Astrocyte of the cerebellum (primary cell): ENCODE measurements at regions not wholly inside any gene's neighbourhood (a gene's known extent, or its start where the extent isn't known, plus 50 kb on each side); places are given as distances from the start of the nearest gene placed in this dataset.

ENCODE experiments used
- DNase-seq: peaks from one replicate; pipeline ENCODE4 v3.0.0-alpha.2; 2011; ENCODE audit warnings: low read depth
- H3K4me3 ChIP-seq: 2 replicates; pipeline ENCODE4 v1.5.1; 2011; ENCODE audit warnings: mild to moderate bottlenecking, low read depth, low read length, moderate library complexity
- CTCF ChIP-seq: IDR thresholded peaks from 2 replicates; pipeline ENCODE4 v1.5.1; 2012; ENCODE audit warnings: low read length, low read depth, moderate library complexity, mild to moderate bottlenecking; ENCODE audit errors: missing control alignments
- in situ Hi-C: cut with HindIII; loops from 2 replicates; pipeline ENCODE4 v1.10.0; 2017; ENCODE audit warnings: low sequenced_read_pairs

DNA sequence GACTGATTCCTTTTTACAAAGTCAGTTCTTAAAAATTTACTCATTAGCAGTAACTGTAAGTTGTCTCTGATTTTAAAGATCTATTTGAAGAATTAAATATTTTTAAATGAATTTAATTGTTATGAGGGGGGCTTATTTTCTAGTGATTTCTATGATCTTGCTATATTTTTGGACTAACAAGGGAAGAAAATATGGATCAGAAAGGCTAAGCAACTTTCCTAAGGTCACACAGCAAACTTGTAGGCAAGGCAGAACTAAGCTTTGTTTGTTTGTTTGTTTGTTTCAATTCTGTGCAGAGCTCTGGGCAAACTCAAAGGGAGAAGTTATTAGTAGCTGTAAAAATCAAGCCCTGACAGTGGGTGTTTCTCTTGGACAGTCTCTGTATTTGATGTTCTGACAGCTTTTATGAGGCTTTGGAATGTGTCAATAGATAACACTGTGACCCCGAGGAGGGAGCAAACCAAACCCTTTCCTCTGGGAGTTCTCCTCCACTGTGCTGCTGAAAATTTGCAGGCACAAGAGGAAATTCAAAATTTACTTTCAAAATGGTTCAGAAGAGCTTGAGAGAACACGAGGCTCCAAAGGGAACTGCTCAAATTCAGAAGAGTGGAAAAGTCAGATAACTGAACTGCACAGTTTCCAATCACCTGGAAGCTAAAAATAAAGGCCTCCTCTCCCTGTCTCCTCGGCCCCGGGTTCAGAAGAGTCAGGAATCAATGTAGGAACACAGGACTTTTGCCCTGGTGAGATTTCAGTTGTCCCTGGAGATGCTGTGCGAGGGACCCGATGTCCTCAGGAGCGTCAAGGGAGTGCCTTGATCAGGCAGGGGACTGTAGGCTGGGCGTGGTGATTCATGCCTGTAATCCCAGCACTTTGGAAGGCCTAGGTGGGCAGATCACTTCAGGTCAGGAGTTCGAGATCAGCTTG is 325.7 kb downstream of the GATA3 start:
- TF ChIP-seq CTCF: no peak
- DNase-seq: no peak
- H3K4me3 ChIP-seq: no peak overlapping the region
- in situ Hi-C loops: no loop called here

GRCh38 chr10:8380833-8381496 is 326.5 kb downstream of the GATA3 start:
- DNase-seq: no peak
- H3K4me3 ChIP-seq: no peak overlapping the region
- no peak for TF ChIP-seq CTCF
- in situ Hi-C loops: no loop called here

DNA sequence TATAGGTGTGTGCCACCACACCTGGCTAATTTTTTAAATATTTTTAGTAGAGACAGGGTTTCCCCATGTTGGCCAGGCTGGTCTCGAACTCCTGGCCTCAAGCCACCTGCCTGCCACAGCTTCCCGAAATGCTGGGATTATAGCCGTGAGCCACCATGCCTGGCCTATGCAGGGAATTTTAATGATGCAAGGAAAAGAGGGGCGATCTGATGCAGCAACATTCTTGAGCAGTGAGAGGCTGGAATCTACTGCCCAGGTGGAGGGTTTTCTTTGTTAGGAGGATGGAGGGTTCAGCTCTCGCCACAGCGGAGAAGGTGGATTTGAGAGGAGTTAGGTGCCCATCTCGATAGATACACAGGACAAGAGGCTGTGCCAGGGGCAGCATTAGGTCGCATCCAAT is 332.3 kb downstream of the GATA3 start:
- DNase-seq: no peak
- in situ Hi-C loops: no loop called here
- TF ChIP-seq CTCF: no peak
- H3K4me3 ChIP-seq: no peak overlapping the region

GRCh38 chr10:8389630-8390029 is 335.1 kb downstream of the GATA3 start:
- H3K4me3 ChIP-seq: no peak overlapping the region
- no peak for DNase-seq
- in situ Hi-C loops: no loop called here
- TF ChIP-seq CTCF: no peak

DNA sequence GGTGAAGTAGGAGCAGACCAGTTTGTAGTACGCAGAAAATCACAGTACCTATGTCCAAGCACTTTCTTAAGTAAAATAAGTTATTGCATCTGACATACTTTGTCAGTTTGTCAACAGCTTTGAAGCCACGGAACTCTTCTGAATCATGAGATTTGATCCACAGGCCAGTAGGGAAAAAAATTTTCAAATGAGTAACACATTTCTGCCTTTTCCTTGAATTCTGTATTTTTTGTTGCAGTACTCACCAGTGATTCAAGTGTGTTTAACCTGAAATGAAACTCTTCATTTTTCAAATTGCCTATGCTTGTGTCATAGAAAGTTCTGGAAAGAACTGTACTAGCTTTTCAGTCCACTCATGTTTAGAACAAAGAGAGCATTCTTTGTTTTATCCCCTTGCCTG is 337.7 kb downstream of the GATA3 start:
- no peak for DNase-seq
- no peak overlapping the region for H3K4me3 ChIP-seq
- in situ Hi-C loops: no loop called here
- no peak for TF ChIP-seq CTCF

GRCh38 chr10:8393531-8393930 is 339.0 kb downstream of the GATA3 start:
- in situ Hi-C loops: no loop called here
- no peak for TF ChIP-seq CTCF
- no peak for DNase-seq
- H3K4me3 ChIP-seq: no peak overlapping the region
